ENCODE measurements at regions not wholly inside any gene's neighbourhood (a gene's known extent, or its start where the extent isn't known, plus 50 kb on each side); places are given as distances from the start of the nearest gene placed in this dataset.

GRCh38 chr5:110103081-110103480, 413.4 kb downstream of the MAN2A1 start:
- no peak for TF ChIP-seq CTCF (IDR thresholded peaks at IDR 0.05)
- TF ChIP-seq POLR2A (IDR thresholded peaks at IDR 0.05) = no peak
